H1 (cell line): ENCODE measurements at regions not wholly inside any gene's neighbourhood (a gene's known extent, or its start where the extent isn't known, plus 50 kb on each side); places are given as distances from the start of the nearest gene placed in this dataset.

ENCODE experiments used
- CEBPB ChIP-seq: IDR thresholded peaks from 2 replicates; pipeline ENCODE4 v1.6.1; 2012; ENCODE audit warnings: low read depth, low read length
- KDM4A ChIP-seq: IDR thresholded peaks from one replicate; pipeline ENCODE4 v1.7.1; 2012; ENCODE audit warnings: low read depth, mild to moderate bottlenecking, moderate library complexity, low read length, inconsistent platforms; ENCODE audit not compliant: severe bottlenecking
- MAFK ChIP-seq: IDR thresholded peaks from 2 replicates; pipeline ENCODE4 v1.6.1; 2012; ENCODE audit warnings: low read depth, mild to moderate bottlenecking, improper control_type of control experiment, low read length
- POLR2A ChIP-seq, 2 experiments: IDR thresholded peaks; 1 replicate in 1 of 2; 2 replicates in 1 of 2; pipeline ENCODE4 v1.6.1; 2011; ENCODE audit warnings: low read depth in 2 of 2, low read length in 2 of 2, mild to moderate bottlenecking in 2 of 2; ENCODE audit errors: control extremely low read depth in 1 of 2
- RFX5 ChIP-seq: IDR thresholded peaks from 2 replicates; pipeline ENCODE4 v1.6.1; 2011; ENCODE audit warnings: low read depth, low read length, improper control_type of control experiment, borderline replicate concordance
- SIN3A ChIP-seq, 2 experiments: IDR thresholded peaks in 1 of 2; conservative IDR thresholded peaks in 1 of 2; 2 replicates each; pipeline ENCODE4 v1.6.1; 2011 to 2012; ENCODE audit warnings: low read length in 2 of 2, improper control_type of control experiment in 1 of 2, low read depth in 1 of 2, mild to moderate bottlenecking in 1 of 2
- SP1 ChIP-seq: IDR thresholded peaks from 2 replicates; pipeline ENCODE4 v1.6.1; 2011; ENCODE audit warnings: low read depth, low read length
- TAF7 ChIP-seq: optimal IDR thresholded peaks from 2 replicates; pipeline ENCODE3; 2011; ENCODE audit warnings: low read depth, mild to moderate bottlenecking, inconsistent platforms, low read length, moderate library complexity, borderline replicate concordance
- TF ChIP-seq, protein P1 (sequence below): IDR thresholded peaks from 2 replicates; pipeline ENCODE4 v1.6.1; 2012; ENCODE audit warnings: inconsistent platforms
- TF ChIP-seq, protein P2 (sequence below), 3 experiments: IDR thresholded peaks; 1 replicate in 2 of 3; 2 replicates in 1 of 3; pipeline versions ENCODE4 v1.5.1 to v1.6.1; 2011; ENCODE audit warnings: low read length in 3 of 3, mild to moderate bottlenecking in 3 of 3, inconsistent platforms in 2 of 3, low read depth in 1 of 3, moderate library complexity in 1 of 3; ENCODE audit not compliant: insufficient read depth in 1 of 3; ENCODE audit errors: control extremely low read depth in 1 of 3

- TF ChIP-seq KDM4A (no peak), SP1 (no peak), POLR2A (IDR thresholded peaks at IDR 0.05; ENCODE audit: control extremely low read depth in 1 of 2, low read depth in 2 of 2, low read length in 2 of 2) (no peak), CEBPB (no peak), TAF7 (no peak), SIN3A (conservative IDR thresholded peaks at IDR 0.05 in 1 of 2, IDR thresholded peaks at IDR 0.05 in 1 of 2; ENCODE audit: low read depth in 1 of 2, low read length in 2 of 2) (no peak), MAFK (no peak), RFX5 (no peak)
- TF ChIP-seq, protein P1, sequence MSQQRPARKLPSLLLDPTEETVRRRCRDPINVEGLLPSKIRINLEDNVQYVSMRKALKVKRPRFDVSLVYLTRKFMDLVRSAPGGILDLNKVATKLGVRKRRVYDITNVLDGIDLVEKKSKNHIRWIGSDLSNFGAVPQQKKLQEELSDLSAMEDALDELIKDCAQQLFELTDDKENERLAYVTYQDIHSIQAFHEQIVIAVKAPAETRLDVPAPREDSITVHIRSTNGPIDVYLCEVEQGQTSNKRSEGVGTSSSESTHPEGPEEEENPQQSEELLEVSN: no peak
- TF ChIP-seq, protein P2, sequence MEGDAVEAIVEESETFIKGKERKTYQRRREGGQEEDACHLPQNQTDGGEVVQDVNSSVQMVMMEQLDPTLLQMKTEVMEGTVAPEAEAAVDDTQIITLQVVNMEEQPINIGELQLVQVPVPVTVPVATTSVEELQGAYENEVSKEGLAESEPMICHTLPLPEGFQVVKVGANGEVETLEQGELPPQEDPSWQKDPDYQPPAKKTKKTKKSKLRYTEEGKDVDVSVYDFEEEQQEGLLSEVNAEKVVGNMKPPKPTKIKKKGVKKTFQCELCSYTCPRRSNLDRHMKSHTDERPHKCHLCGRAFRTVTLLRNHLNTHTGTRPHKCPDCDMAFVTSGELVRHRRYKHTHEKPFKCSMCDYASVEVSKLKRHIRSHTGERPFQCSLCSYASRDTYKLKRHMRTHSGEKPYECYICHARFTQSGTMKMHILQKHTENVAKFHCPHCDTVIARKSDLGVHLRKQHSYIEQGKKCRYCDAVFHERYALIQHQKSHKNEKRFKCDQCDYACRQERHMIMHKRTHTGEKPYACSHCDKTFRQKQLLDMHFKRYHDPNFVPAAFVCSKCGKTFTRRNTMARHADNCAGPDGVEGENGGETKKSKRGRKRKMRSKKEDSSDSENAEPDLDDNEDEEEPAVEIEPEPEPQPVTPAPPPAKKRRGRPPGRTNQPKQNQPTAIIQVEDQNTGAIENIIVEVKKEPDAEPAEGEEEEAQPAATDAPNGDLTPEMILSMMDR (IDR thresholded peaks at IDR 0.05; ENCODE audit: control extremely low read depth in 1 of 3, insufficient read depth in 1 of 3, low read depth in 1 of 3, low read length in 3 of 3): no peak
Observed at GRCh38 chr5:91867799-91868198, 484.7 kb upstream of the ARRDC3 start.
